ENCODE measurements at regions not wholly inside any gene's neighbourhood (a gene's known extent, or its start where the extent isn't known, plus 50 kb on each side); places are given as distances from the start of the nearest gene placed in this dataset.

GRCh38 chr17:49916854-49917515 lies 52.0 kb upstream of the DLX4 start:
- Histone ChIP-seq H3K18ac (ENCODE audit: low read depth, low read length) (no peak overlapping the region), H3K4me1 (ENCODE audit: control insufficient read depth, insufficient read depth, low read length) (no peaks in the 10 kb centered on the region), H3K9ac (ENCODE audit: low read depth, low read length) (no peak overlapping the region), H4K5ac (ENCODE audit: low read depth, low read length) (no peak overlapping the region), H3K56ac (ENCODE audit: extremely low read depth, insufficient read depth, low read length) (no peak overlapping the region), H3K36me3 (ENCODE audit: control insufficient read depth, insufficient read depth, low read length) (no peaks in the 10 kb centered on the region), H4K8ac (ENCODE audit: low read depth in 2 of 2, low read length in 2 of 2) (no peak overlapping the region), H3K79me1 (ENCODE audit: low read depth in 1 of 2, low read length in 2 of 2) (no peaks in the 10 kb centered on the region), H2AK5ac (ENCODE audit: low read depth, low read length) (no peak overlapping the region), H2AK9ac (replicated peaks; ENCODE audit: low read depth, low read length, poor library complexity) (no peak overlapping the region), H2BK5ac (ENCODE audit: low read depth, low read length, poor library complexity, severe bottlenecking) (no peak overlapping the region), H3K4me3 (ENCODE audit: insufficient read depth, low read depth, low read length) (no peak overlapping the region), H2BK15ac (ENCODE audit: low read depth, low read length) (no peak overlapping the region), H2BK20ac (ENCODE audit: low read depth, low read length) (no peak overlapping the region), H4K91ac (ENCODE audit: insufficient read depth, low read depth, low read length) (no peak overlapping the region), H3K9me3 (ENCODE audit: control insufficient read depth, insufficient read depth, low read length) (no peaks in the 10 kb centered on the region), H3K4me2 (ENCODE audit: low read depth, low read length) (no peak overlapping the region), H3K27ac (ENCODE audit: insufficient read depth, low read length) (no peak overlapping the region), H2BK120ac (ENCODE audit: low read depth, low read length) (no peak overlapping the region), H3K27me3 (ENCODE audit: control insufficient read depth, insufficient read depth, low read length) (peaks cover 85% of the 10 kb centered on the region), H2AFZ (replicated peaks; ENCODE audit: low read length, poor library complexity) (no peak overlapping the region), H3K23ac (ENCODE audit: low read depth, low read length) (no peak overlapping the region), H4K20me1 (ENCODE audit: insufficient read depth, low read length) (no peaks in the 10 kb centered on the region), H3K9me1 (ENCODE audit: insufficient read depth, low read length) (no peaks in the 10 kb centered on the region), H3K4ac (ENCODE audit: low read depth, low read length) (no peak overlapping the region), H3K14ac (replicated peaks; ENCODE audit: low read depth, low read length) (no peak overlapping the region)
- ChIA-PET POLR2A (ENCODE audit: unreplicated experiment) (no interaction called here), CTCF (no interaction called here)
- 33% methylated on average over 2 of the region's 13 CpGs; no CpG with 5 or more reads in 1 of the 2 experiments for WGBS, 2 experiments (ENCODE audit: extremely low coverage in 2 of 2, insufficient read length in 1 of 2)
- BruUV-seq (replicated peaks), result no TSS peak
- in situ Hi-C loops (cut with MboI; ENCODE audit: low sequenced_read_pairs), result no loop called here
- DNase-seq, result no peak
- intact Hi-C loops (cut with micrococcal nuclease), result no loop called here
- TF ChIP-seq, protein P1, sequence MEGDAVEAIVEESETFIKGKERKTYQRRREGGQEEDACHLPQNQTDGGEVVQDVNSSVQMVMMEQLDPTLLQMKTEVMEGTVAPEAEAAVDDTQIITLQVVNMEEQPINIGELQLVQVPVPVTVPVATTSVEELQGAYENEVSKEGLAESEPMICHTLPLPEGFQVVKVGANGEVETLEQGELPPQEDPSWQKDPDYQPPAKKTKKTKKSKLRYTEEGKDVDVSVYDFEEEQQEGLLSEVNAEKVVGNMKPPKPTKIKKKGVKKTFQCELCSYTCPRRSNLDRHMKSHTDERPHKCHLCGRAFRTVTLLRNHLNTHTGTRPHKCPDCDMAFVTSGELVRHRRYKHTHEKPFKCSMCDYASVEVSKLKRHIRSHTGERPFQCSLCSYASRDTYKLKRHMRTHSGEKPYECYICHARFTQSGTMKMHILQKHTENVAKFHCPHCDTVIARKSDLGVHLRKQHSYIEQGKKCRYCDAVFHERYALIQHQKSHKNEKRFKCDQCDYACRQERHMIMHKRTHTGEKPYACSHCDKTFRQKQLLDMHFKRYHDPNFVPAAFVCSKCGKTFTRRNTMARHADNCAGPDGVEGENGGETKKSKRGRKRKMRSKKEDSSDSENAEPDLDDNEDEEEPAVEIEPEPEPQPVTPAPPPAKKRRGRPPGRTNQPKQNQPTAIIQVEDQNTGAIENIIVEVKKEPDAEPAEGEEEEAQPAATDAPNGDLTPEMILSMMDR (conservative IDR thresholded peaks at IDR 0.05; ENCODE audit: low read depth, low read length), result no peak
- TF ChIP-seq RCOR1 (IDR thresholded peaks at IDR 0.05; ENCODE audit: insufficient replicate concordance, low read length) (no peak), RFX5 (IDR thresholded peaks at IDR 0.05; ENCODE audit: low read depth, low read length) (no peak), FOS (IDR thresholded peaks at IDR 0.05; ENCODE audit: low read depth, low read length) (no peak), MAFK (IDR thresholded peaks at IDR 0.05; ENCODE audit: low read depth, low read length) (no peak), BHLHE40 (IDR thresholded peaks at IDR 0.05; ENCODE audit: low read depth, low read length) (no peak), MAZ (IDR thresholded peaks at IDR 0.05; ENCODE audit: borderline replicate concordance, low read depth, low read length) (no peak), CHD1 (IDR thresholded peaks at IDR 0.05; ENCODE audit: low read depth, low read length) (no peak), NFE2L2 (IDR thresholded peaks at IDR 0.05; ENCODE audit: low read depth, low read length) (no peak), SMC3 (IDR thresholded peaks at IDR 0.05; ENCODE audit: low read depth, low read length) (no peak)
- TF ChIP-seq, protein P2, sequence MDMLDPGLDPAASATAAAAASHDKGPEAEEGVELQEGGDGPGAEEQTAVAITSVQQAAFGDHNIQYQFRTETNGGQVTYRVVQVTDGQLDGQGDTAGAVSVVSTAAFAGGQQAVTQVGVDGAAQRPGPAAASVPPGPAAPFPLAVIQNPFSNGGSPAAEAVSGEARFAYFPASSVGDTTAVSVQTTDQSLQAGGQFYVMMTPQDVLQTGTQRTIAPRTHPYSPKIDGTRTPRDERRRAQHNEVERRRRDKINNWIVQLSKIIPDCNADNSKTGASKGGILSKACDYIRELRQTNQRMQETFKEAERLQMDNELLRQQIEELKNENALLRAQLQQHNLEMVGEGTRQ (IDR thresholded peaks at IDR 0.05; ENCODE audit: low read depth, low read length), result no peak
- dilution Hi-C loops (cut with HindIII; ENCODE audit: low sequenced_read_pairs, unreplicated experiment), result no loop called here
- ATAC-seq (ENCODE audit: low read depth), result no peak

All from IMR-90 (cell line).